Thyroid gland (tissue), 4 donors: ENCODE measurements at regions not wholly inside any gene's neighbourhood (a gene's known extent, or its start where the extent isn't known, plus 50 kb on each side); places are given as distances from the start of the nearest gene placed in this dataset.
A peak's percentile ranks its signal among the peaks of the same experiment; 100 is the strongest.

Experiments
- DNase-seq, 2 donors: peaks; one replicate each; pipeline ENCODE4 v3.0.0-alpha.2; 2019
- H3K27ac ChIP-seq, 3 donors: fragments of 200-600 bp; sonication (generic); 1 replicate in 2 of 3; 2 replicates in 1 of 3; pipeline ENCODE4 v1.5.1; 2016 to 2019; ENCODE audit warnings: mild to moderate bottlenecking in 1 of 3, moderate library complexity in 1 of 3
- H3K27me3 ChIP-seq: fragments of 200-600 bp; sonication (generic); one replicate; pipeline ENCODE4 v1.5.1; 2019
- H3K36me3 ChIP-seq, 2 donors: fragments of 200-600 bp; sonication (generic); one replicate each; pipeline ENCODE4 v1.5.1; 2016 to 2019
- H3K4me1 ChIP-seq, 2 donors: fragments of 200-600 bp; sonication (generic); one replicate each; pipeline ENCODE4 v1.5.1; 2017 to 2019
- H3K4me3 ChIP-seq, 3 donors: fragments of 200-600 bp; sonication (generic); replicated peaks in 1 of 3; 1 replicate in 2 of 3; 2 replicates in 1 of 3; pipeline ENCODE4 v1.5.1; 2016; ENCODE audit warnings: mild to moderate bottlenecking in 1 of 3
- H3K9me3 ChIP-seq: fragments of 200-600 bp; sonication (generic); one replicate; pipeline ENCODE4 v1.5.1; 2017
- CTCF ChIP-seq, 6 experiments: fragments of 200-600 bp in 3 of 6; fragments of 450-650 bp in 3 of 6; sonication (generic) in 3 of 6; IDR thresholded peaks; one replicate each; pipeline ENCODE4 v1.5.1; 2016 to 2019; ENCODE audit warnings: antibody characterized with exemption in 6 of 6, mild to moderate bottlenecking in 2 of 6, inconsistent platforms in 1 of 6, moderate library complexity in 1 of 6
- POLR2A ChIP-seq, 2 donors: fragments of 450-650 bp; IDR thresholded peaks; one replicate each; pipeline ENCODE4 v1.6.1; 2017; ENCODE audit warnings: antibody characterized with exemption in 2 of 2, mild to moderate bottlenecking in 2 of 2, moderate library complexity in 1 of 2
- WGBS, 2 donors: methylation state at CpG; one replicate each; pipeline ENCODE4 v1.1.5; 2017; 5-methylcytosine and 5-hydroxymethylcytosine counted together
- intact Hi-C: fragments of 100-400 bp; cut with DNase I; formaldehyde crosslinking; loops from one replicate; pipeline ENCODE4 v1.15.1; 2023

GRCh38 chrX:147788641-147789350 lies 122.9 kb upstream of the FMR1 start:
- WGBS, 2 donors = 84 to 87% methylated on average over 5 of the region's 5 CpGs
- H3K27me3 ChIP-seq = no peaks in the 10 kb centered on the region
- no peak overlapping the region for H3K4me3 ChIP-seq
- no peak overlapping the region for H3K27ac ChIP-seq
- intact Hi-C loops = no loop called here
- TF ChIP-seq POLR2A (IDR thresholded peaks at IDR 0.05) (no peak), CTCF (IDR thresholded peaks at IDR 0.05) (no peak)
- H3K36me3 ChIP-seq = no peaks in the 10 kb centered on the region
- no peak for DNase-seq
- no peaks in the 10 kb centered on the region for H3K4me1 ChIP-seq
- H3K9me3 ChIP-seq = no peaks in the 10 kb centered on the region

- Histone ChIP-seq H3K4me3 (no peak overlapping the region), H3K27me3 (no peaks in the 10 kb centered on the region), H3K4me1 (no peaks in the 10 kb centered on the region), H3K9me3 (no peaks in the 10 kb centered on the region), H3K36me3 (no peaks in the 10 kb centered on the region), H3K27ac (no peak overlapping the region)
- intact Hi-C loops = no loop called here
- 75 to 91% methylated on average over 1 of the region's 1 CpG for WGBS, 2 donors
- TF ChIP-seq POLR2A (IDR thresholded peaks at IDR 0.05) (no peak), CTCF (IDR thresholded peaks at IDR 0.05) (no peak)
- no peak for DNase-seq
These were observed 111.1 kb upstream of the FMR1 start for GRCh38 chrX:147800663-147801062.

- Histone ChIP-seq H3K4me1 (no peaks in the 10 kb centered on the region), H3K27me3 (no peaks in the 10 kb centered on the region), H3K9me3 (no peaks in the 10 kb centered on the region), H3K4me3 (no peak overlapping the region), H3K27ac (no peak overlapping the region), H3K36me3 (no peaks in the 10 kb centered on the region)
- intact Hi-C loops = no loop called here
- WGBS, 2 donors = 8 to 19% methylated on average over 2 of the region's 2 CpGs
- TF ChIP-seq CTCF (IDR thresholded peaks at IDR 0.05) (peak in 3 of 6 experiments; percentile 19 to 34 (median 24)), POLR2A (IDR thresholded peaks at IDR 0.05) (no peak)
- no peak for DNase-seq
These were observed 107.8 kb upstream of the FMR1 start for GRCh38 chrX:147803948-147804347.

- Histone ChIP-seq H3K4me3 (no peak overlapping the region), H3K27ac (no peak overlapping the region), H3K9me3 (no peaks in the 10 kb centered on the region), H3K4me1 (no peaks in the 10 kb centered on the region), H3K36me3 (no peaks in the 10 kb centered on the region), H3K27me3 (no peaks in the 10 kb centered on the region)
- intact Hi-C loops = no loop called here
- TF ChIP-seq CTCF (IDR thresholded peaks at IDR 0.05) = no peak
- no peak for TF ChIP-seq POLR2A (IDR thresholded peaks at IDR 0.05)
- WGBS, 2 donors = 88 to 95% methylated on average over 2 of the region's 2 CpGs
- DNase-seq = no peak
These were observed 99.9 kb upstream of the FMR1 start for GRCh38 chrX:147811803-147812202.

- no peaks in the 10 kb centered on the region for H3K27me3 ChIP-seq
- H3K36me3 ChIP-seq = no peaks in the 10 kb centered on the region
- no peak overlapping the region for H3K27ac ChIP-seq
- TF ChIP-seq POLR2A (IDR thresholded peaks at IDR 0.05) = no peak
- no peak for TF ChIP-seq CTCF (IDR thresholded peaks at IDR 0.05)
- no peak for DNase-seq
- H3K4me1 ChIP-seq = no peaks in the 10 kb centered on the region
- WGBS, 2 donors = 97% methylated on average over 3 of the region's 3 CpGs
- H3K9me3 ChIP-seq = no peaks in the 10 kb centered on the region
- intact Hi-C loops = no loop called here
- H3K4me3 ChIP-seq = no peak overlapping the region
These were observed 84.6 kb upstream of the FMR1 start for GRCh38 chrX:147827070-147827469.
